IMR-90 (cell line): ENCODE measurements at regions not wholly inside any gene's neighbourhood (a gene's known extent, or its start where the extent isn't known, plus 50 kb on each side); places are given as distances from the start of the nearest gene placed in this dataset.

Experiments
- ATAC-seq: fragments of 200-7000 bp; cut with Tn5 transposase; 2 replicates; pipeline ENCODE4 v1.9.1; 2020; ENCODE audit warnings: low read depth, mild to moderate bottlenecking, moderate library complexity
- BruUV-seq: library from RNA; stranded (reverse); fragments of 400-500 nt; replicated peaks from 2 replicates; lab custom pipeline; 2021; lab: Mats Ljungman, UMichigan
- CTCF ChIA-PET: fragments of 300-600 bp; formaldehyde crosslinking; extraction: SDS; loops from one replicate; lab custom pipeline; 2021; ENCODE audit warnings: antibody characterized with exemption; lab: Yijun Ruan, JAX
- POLR2A ChIA-PET: fragments of 300-600 bp; sonication (Branson Sonifier 250); formaldehyde crosslinking; loops from one replicate; lab custom pipeline; 2022; ENCODE audit warnings: antibody characterized with exemption; ENCODE audit not compliant: unreplicated experiment; lab: Charles Lee
- DNase-seq: peaks from one replicate; pipeline ENCODE4 v3.0.0; 2013
- H2AFZ ChIP-seq: replicated peaks from 2 replicates; pipeline ENCODE3; 2013; ENCODE audit warnings: low read length, mild to moderate bottlenecking; ENCODE audit not compliant: poor library complexity
- H2AK5ac ChIP-seq: 2 replicates; pipeline ENCODE4 v1.6.1; 2013; ENCODE audit warnings: low read depth, low read length, inconsistent platforms
- H2AK9ac ChIP-seq: replicated peaks from 2 replicates; pipeline ENCODE3; 2013; ENCODE audit warnings: mild to moderate bottlenecking, low read depth, low read length, moderate library complexity; ENCODE audit not compliant: poor library complexity
- H2BK120ac ChIP-seq: 2 replicates; pipeline ENCODE4 v1.6.1; 2013; ENCODE audit warnings: low read depth, low read length, inconsistent platforms
- H2BK15ac ChIP-seq: 3 replicates; pipeline ENCODE4 v1.6.1; 2013; ENCODE audit warnings: low read depth, low read length, inconsistent platforms
- H2BK20ac ChIP-seq: 2 replicates; pipeline ENCODE4 v1.6.1; 2013; ENCODE audit warnings: low read depth, mild to moderate bottlenecking, inconsistent platforms, low read length, moderate library complexity
- H2BK5ac ChIP-seq: 2 replicates; pipeline ENCODE4 v1.6.1; 2013; ENCODE audit warnings: mild to moderate bottlenecking, low read depth, low read length, inconsistent platforms; ENCODE audit not compliant: poor library complexity, severe bottlenecking
- H3K14ac ChIP-seq: replicated peaks from 2 replicates; pipeline ENCODE4 v1.6.1; 2013; ENCODE audit warnings: low read depth, low read length, inconsistent platforms
- H3K18ac ChIP-seq: 2 replicates; pipeline ENCODE4 v1.6.1; 2013; ENCODE audit warnings: low read depth, low read length, control low read depth
- H3K23ac ChIP-seq: 2 replicates; pipeline ENCODE4 v1.6.1; 2013; ENCODE audit warnings: low read depth, low read length, inconsistent platforms
- H3K27ac ChIP-seq: 2 replicates; pipeline ENCODE4 v1.5.1; 2013; ENCODE audit warnings: mild to moderate bottlenecking, control low read depth, low read length; ENCODE audit not compliant: insufficient read depth
- H3K27me3 ChIP-seq: 2 replicates; pipeline ENCODE4 v1.6.1; 2013; ENCODE audit warnings: low read length; ENCODE audit not compliant: control insufficient read depth, insufficient read depth
- H3K36me3 ChIP-seq: 2 replicates; pipeline ENCODE4 v1.6.1; 2013; ENCODE audit warnings: low read length, mixed read lengths; ENCODE audit not compliant: control insufficient read depth, insufficient read depth
- H3K4ac ChIP-seq: 2 replicates; pipeline ENCODE4 v1.6.1; 2013; ENCODE audit warnings: low read depth, low read length, inconsistent platforms
- H3K4me1 ChIP-seq: 2 replicates; pipeline ENCODE4 v1.6.1; 2013; ENCODE audit warnings: low read length, mixed read lengths; ENCODE audit not compliant: control insufficient read depth, insufficient read depth
- H3K4me2 ChIP-seq: 2 replicates; pipeline ENCODE4 v1.6.1; 2013; ENCODE audit warnings: low read depth, mild to moderate bottlenecking, control low read depth, low read length, moderate library complexity
- H3K4me3 ChIP-seq: 2 replicates; pipeline ENCODE4 v1.5.1; 2013; ENCODE audit warnings: low read depth, mild to moderate bottlenecking, control low read depth, low read length, moderate library complexity; ENCODE audit not compliant: insufficient read depth
- H3K56ac ChIP-seq: 2 replicates; pipeline ENCODE4 v1.6.1; 2013; ENCODE audit warnings: low read length, inconsistent platforms; ENCODE audit not compliant: insufficient read depth; ENCODE audit errors: extremely low read depth
- H3K79me1 ChIP-seq, 2 experiments: 2 replicates each; pipeline ENCODE4 v1.6.1; 2013; ENCODE audit warnings: low read length in 2 of 2, inconsistent platforms in 1 of 2, low read depth in 1 of 2
- H3K9ac ChIP-seq: 2 replicates; pipeline ENCODE4 v1.6.1; 2013; ENCODE audit warnings: low read depth, low read length, control low read depth
- H3K9me1 ChIP-seq: 2 replicates; pipeline ENCODE4 v1.6.1; 2013; ENCODE audit warnings: low read length, inconsistent platforms; ENCODE audit not compliant: insufficient read depth
- H3K9me3 ChIP-seq: 2 replicates; pipeline ENCODE4 v1.6.1; 2013; ENCODE audit warnings: low read length; ENCODE audit not compliant: control insufficient read depth, insufficient read depth
- H4K20me1 ChIP-seq: 2 replicates; pipeline ENCODE4 v1.6.1; 2013; ENCODE audit warnings: low read length, inconsistent platforms; ENCODE audit not compliant: insufficient read depth
- H4K5ac ChIP-seq: 2 replicates; pipeline ENCODE4 v1.6.1; 2013; ENCODE audit warnings: mild to moderate bottlenecking, low read depth, low read length, control low read depth
- H4K8ac ChIP-seq, 2 experiments: 2 replicates each; pipeline ENCODE4 v1.6.1; 2013; ENCODE audit warnings: low read depth in 2 of 2, low read length in 2 of 2, control low read depth in 1 of 2, inconsistent platforms in 1 of 2
- H4K91ac ChIP-seq: 2 replicates; pipeline ENCODE4 v1.6.1; 2013; ENCODE audit warnings: low read depth, low read length, inconsistent platforms; ENCODE audit not compliant: insufficient read depth
- BHLHE40 ChIP-seq: fragments of 150-350 bp; IDR thresholded peaks from 2 replicates; pipeline ENCODE4 v1.6.1; 2016; ENCODE audit warnings: mild to moderate bottlenecking, low read depth, low read length
- MAFK ChIP-seq: IDR thresholded peaks from 2 replicates; pipeline ENCODE4 v1.6.1; 2012; ENCODE audit warnings: low read depth, low read length, improper control_type of control experiment
- MAZ ChIP-seq: IDR thresholded peaks from 2 replicates; pipeline ENCODE4 v1.6.1; 2012; ENCODE audit warnings: low read depth, mild to moderate bottlenecking, low read length, improper control_type of control experiment, moderate library complexity, borderline replicate concordance
- POLR2A ChIP-seq: IDR thresholded peaks from 2 replicates; pipeline ENCODE4 v1.6.1; 2012; ENCODE audit warnings: mild to moderate bottlenecking, low read depth, low read length
- RCOR1 ChIP-seq: IDR thresholded peaks from 2 replicates; pipeline ENCODE4 v1.6.1; 2012; ENCODE audit warnings: mild to moderate bottlenecking, low read length, improper control_type of control experiment; ENCODE audit not compliant: insufficient replicate concordance
- WGBS, 2 experiments: methylation state at CpG; one replicate each; pipeline versions ENCODE4 v1.1.5 to v1.1.7; 2013; ENCODE audit warnings: missing lambda C conversion rate in 2 of 2; ENCODE audit not compliant: insufficient read length in 1 of 2; ENCODE audit errors: extremely low coverage in 2 of 2; 5-methylcytosine and 5-hydroxymethylcytosine counted together
- dilution Hi-C: fragments of 300-500 bp; cut with HindIII; formaldehyde crosslinking; loops from one replicate; pipeline ENCODE4 v1.14.3; 2018; ENCODE audit warnings: low sequenced_read_pairs; ENCODE audit not compliant: unreplicated experiment
- in situ Hi-C: fragments of 300-500 bp; cut with MboI; formaldehyde crosslinking; loops from 3 replicates; pipeline ENCODE4 v1.14.3; 2019; ENCODE audit warnings: low sequenced_read_pairs, inconsistent platforms, mixed read lengths
- intact Hi-C: fragments of 100-400 bp; cut with micrococcal nuclease; formaldehyde crosslinking; loops from 2 replicates; pipeline ENCODE4 v1.10.0; 2022
- TF ChIP-seq, protein P1 (sequence below): conservative IDR thresholded peaks from 2 replicates; pipeline ENCODE4 v1.5.1; 2012; ENCODE audit warnings: mild to moderate bottlenecking, low read depth, low read length, improper control_type of control experiment

DNA sequence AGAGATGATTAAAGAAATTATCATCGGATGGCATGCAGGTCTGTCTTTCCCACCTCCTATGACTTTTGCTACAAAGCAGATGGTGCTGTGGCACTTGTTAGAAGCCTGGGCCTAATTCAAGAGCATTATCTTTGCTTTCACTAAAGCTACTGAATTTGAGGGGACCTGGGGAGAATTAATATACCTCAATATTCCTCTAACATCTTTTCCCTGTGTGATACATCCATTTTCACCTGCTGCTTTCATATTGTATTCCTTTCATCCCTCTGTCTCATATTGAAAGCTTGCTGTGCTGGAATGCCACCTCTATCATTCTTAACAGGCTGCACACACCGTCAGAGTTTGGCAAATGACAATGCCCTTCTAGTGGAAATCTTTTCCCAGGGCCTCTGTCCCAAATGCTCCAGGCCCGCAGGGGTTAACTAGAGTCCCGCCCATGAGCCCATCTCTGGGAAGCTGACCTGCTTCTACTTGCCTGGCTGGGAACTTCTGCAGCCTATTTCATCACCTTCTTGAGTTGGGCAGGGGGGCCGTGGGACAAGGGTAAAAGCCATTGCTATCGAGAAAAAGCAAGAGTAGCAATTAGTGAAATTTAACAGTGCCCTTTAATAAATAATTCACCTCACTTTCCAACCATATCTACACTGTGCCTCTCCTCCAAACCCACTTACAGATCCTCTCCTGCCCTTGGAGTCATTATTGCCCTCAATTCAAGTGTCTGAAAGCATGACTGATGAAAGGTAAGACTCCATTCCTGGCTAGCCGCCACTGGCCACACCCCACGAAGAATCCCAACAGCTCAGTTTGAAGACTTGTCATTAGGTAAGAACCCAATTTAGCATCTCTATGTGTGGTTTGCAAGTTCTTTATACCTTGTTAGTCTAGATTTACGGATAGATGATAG, 126.7 kb upstream of the BTG1 start (continued):
- no peak for TF ChIP-seq RCOR1

DNA sequence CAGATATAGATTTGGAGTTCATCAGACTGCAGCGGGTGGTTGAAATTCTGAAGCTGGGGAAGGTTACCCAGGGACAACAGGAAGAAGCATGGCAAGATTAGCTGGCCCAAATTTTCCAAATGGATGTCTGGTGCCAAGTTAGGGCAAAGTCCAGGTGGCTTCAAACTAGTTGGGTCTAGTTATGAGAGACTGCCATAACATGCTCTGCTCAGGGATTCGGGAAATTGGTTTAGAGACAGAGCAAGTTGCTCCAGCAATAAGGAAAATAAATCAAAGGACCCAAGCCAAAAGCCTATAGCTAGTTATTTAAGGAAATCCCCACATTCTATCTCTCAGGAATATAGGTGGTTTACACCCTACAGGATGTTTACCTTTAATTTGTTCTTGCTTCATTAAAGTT, 125.7 kb upstream of the BTG1 start:
- Histone ChIP-seq H3K36me3 (no peaks in the 10 kb centered on the region), H3K27ac (no peak overlapping the region), H3K18ac (no peak overlapping the region), H3K27me3 (no peaks in the 10 kb centered on the region; the same call in 1 of the 2 replicates), H3K4ac (no peak overlapping the region), H2AK9ac (no peak overlapping the region), H2AK5ac (no peak overlapping the region), H3K9me1 (no peaks in the 10 kb centered on the region), H3K56ac (no peak overlapping the region), H3K79me1 (no peaks in the 10 kb centered on the region), H2BK15ac (no peak overlapping the region), H4K91ac (no peak overlapping the region), H3K9ac (no peak overlapping the region), H3K23ac (no peak overlapping the region), H4K20me1 (no peaks in the 10 kb centered on the region), H3K4me3 (no peak overlapping the region), H3K9me3 (no peaks in the 10 kb centered on the region), H4K5ac (no peak overlapping the region), H2AFZ (no peak overlapping the region), H3K14ac (no peak overlapping the region), H2BK120ac (no peak overlapping the region), H4K8ac (no peak overlapping the region), H3K4me2 (no peak overlapping the region), H2BK5ac (no peak overlapping the region), H2BK20ac (no peak overlapping the region), H3K4me1 (no peaks in the 10 kb centered on the region)
- intact Hi-C loops: no loop called here
- ChIA-PET POLR2A (no interaction called here), CTCF (interaction anchor here (0.6 kb wide), 1 partner anchor 989 kb away, joined by 3 read pairs; no protein-coding TSS in a partner anchor)
- WGBS, 2 experiments: 100% methylated on average over 1 of the region's 2 CpGs; no CpG with 5 or more reads in 1 of the 2 experiments
- dilution Hi-C loops: no loop called here
- DNase-seq: no peak
- in situ Hi-C loops: no loop called here
- TF ChIP-seq MAFK: no peak
- TF ChIP-seq BHLHE40: no peak
- TF ChIP-seq, protein P1, sequence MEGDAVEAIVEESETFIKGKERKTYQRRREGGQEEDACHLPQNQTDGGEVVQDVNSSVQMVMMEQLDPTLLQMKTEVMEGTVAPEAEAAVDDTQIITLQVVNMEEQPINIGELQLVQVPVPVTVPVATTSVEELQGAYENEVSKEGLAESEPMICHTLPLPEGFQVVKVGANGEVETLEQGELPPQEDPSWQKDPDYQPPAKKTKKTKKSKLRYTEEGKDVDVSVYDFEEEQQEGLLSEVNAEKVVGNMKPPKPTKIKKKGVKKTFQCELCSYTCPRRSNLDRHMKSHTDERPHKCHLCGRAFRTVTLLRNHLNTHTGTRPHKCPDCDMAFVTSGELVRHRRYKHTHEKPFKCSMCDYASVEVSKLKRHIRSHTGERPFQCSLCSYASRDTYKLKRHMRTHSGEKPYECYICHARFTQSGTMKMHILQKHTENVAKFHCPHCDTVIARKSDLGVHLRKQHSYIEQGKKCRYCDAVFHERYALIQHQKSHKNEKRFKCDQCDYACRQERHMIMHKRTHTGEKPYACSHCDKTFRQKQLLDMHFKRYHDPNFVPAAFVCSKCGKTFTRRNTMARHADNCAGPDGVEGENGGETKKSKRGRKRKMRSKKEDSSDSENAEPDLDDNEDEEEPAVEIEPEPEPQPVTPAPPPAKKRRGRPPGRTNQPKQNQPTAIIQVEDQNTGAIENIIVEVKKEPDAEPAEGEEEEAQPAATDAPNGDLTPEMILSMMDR: no peak
- TF ChIP-seq POLR2A: no peak
- TF ChIP-seq MAZ: no peak
- BruUV-seq: no TSS peak
- no peak for ATAC-seq
